ENCODE measurements at regions not wholly inside any gene's neighbourhood (a gene's known extent, or its start where the extent isn't known, plus 50 kb on each side); places are given as distances from the start of the nearest gene placed in this dataset.

DNA sequence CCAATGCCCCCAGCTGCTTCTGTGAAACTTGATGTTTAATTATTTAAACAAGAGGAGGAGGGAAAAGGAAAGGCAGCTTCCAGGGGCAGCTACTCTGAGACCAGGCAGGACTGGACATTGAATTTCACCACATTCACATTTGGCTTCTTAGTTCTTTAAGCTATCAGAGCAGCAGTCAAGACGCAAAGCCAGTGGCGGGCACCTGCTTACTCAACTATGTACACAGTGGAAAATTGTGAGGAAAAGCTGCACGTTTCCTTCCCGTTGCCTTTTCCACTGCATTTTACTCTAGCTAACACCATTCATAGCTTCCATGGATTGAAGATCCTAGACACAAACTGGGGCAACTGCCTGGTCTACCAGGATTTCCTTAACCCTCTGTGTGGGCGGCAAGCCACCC, 200.3 kb downstream of the ERCC6L2 start:
- Histone ChIP-seq H3K36me3 (ENCODE audit: control insufficient read depth, insufficient read depth, low read length) (no peaks in the 10 kb centered on the region), H3K4me3 (ENCODE audit: low read length) (no peak overlapping the region), H3K4me1 (ENCODE audit: control insufficient read depth, insufficient read depth, low read length) (peaks cover 29% of the 10 kb centered on the region), H3K9ac (ENCODE audit: low read length) (no peak overlapping the region), H3K9me3 (ENCODE audit: control insufficient read depth, low read length) (no peaks in the 10 kb centered on the region), H3K27me3 (ENCODE audit: control insufficient read depth, insufficient read depth, low read length) (no peaks in the 10 kb centered on the region)

DNA sequence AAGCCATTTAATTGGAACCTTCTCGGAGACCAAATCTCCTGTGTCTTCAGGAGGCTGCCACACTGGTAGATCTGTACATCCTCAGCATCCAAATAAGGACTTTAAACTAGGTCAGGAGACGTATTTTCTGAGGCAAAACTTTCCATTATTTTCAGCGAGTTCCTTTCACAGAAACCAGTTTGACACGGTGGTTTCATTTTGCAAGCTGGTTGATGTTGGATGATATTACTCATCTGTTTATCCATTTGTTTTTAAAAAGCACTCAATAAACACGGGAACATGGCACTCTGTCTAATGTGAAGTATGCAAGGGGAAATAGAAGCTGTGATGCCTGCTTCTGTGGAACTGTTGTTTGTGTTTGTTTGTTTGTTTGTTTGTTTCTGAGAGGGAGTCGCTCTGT, 199.6 kb downstream of the ERCC6L2 start:
- H3K9me3 ChIP-seq (ENCODE audit: control insufficient read depth, low read length): no peaks in the 10 kb centered on the region
- no peaks in the 10 kb centered on the region for H3K27me3 ChIP-seq (ENCODE audit: control insufficient read depth, insufficient read depth, low read length)
- no peak overlapping the region for H3K9ac ChIP-seq (ENCODE audit: low read length)
- no peaks in the 10 kb centered on the region for H3K36me3 ChIP-seq (ENCODE audit: control insufficient read depth, insufficient read depth, low read length)
- H3K4me1 ChIP-seq (ENCODE audit: control insufficient read depth, insufficient read depth, low read length): peaks cover 29% of the 10 kb centered on the region
- H3K4me3 ChIP-seq (ENCODE audit: low read length): no peak overlapping the region

DNA sequence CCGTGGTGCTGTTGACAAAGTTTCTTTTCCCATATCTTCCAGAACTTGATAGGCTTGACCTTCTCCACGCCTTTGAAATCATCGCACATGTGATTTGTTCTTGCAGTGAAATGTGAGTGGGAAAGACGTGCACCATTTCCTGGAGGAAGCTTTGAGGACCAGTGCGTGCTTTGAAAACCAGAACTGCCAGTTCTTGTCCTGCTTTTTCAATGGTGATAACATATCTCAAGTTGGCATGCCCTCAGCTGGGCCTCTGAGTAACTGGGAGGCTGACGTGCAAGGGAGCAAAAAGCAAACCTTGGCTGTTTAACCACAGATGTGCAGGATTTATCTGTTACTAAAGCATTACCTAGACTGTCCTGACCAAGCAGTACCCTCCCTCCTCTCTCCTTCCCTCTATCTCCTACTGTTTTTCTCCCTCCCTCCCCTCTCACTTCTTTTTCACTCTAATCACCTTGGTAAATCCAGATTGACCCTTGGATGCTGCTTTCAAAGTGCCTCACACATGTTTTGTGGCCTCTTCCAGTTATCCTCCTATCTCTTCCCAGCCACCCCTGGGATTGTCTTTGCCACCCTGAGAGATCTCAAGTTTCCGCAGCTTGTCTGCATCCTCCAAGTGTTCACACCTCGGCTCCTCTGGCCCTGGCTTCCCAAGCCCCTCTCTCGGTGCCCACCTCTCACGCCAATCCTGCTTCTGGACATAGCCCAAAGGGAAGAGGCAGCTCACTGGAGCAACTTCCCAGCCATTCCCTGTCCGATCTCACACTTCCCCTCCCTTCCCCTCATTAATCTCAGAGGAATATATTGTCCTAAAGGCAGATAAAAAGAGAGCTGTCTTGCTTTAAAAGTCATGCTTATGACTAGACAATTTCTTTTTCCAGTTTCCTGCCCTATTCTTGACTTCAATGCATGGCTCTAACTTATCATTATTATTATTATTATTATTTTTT, 198.3 kb downstream of the ERCC6L2 start:
- H3K36me3 ChIP-seq (ENCODE audit: control insufficient read depth, insufficient read depth, low read length): no peaks in the 10 kb centered on the region
- peaks cover 29% of the 10 kb centered on the region for H3K4me1 ChIP-seq (ENCODE audit: control insufficient read depth, insufficient read depth, low read length)
- peak overlapping the region; percentile 13 for H3K9ac ChIP-seq (ENCODE audit: low read length)
- H3K9me3 ChIP-seq (ENCODE audit: control insufficient read depth, low read length): no peaks in the 10 kb centered on the region
- H3K4me3 ChIP-seq (ENCODE audit: low read length): no peak overlapping the region
- no peaks in the 10 kb centered on the region for H3K27me3 ChIP-seq (ENCODE audit: control insufficient read depth, insufficient read depth, low read length)

DNA sequence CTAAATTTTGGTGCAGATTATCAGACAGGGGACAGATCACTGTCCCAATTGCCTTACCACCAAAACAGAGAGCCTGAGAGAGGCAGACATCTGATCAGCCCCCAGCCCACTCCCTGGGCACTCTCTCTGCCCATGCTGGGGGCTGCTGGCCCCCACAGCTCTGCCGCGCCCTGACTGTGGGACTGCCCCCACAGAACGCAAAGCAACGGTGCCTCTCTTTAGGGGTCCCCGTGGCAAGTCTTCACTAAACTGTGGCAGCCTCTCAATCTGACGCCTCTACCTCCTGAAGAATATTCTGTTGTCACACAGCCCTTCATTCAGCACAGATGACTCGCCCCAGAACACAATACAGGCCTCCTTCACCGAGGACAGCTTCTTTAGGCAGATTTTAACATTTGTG, 197.4 kb downstream of the ERCC6L2 start:
- H3K9me3 ChIP-seq (ENCODE audit: control insufficient read depth, low read length): no peaks in the 10 kb centered on the region
- no peaks in the 10 kb centered on the region for H3K27me3 ChIP-seq (ENCODE audit: control insufficient read depth, insufficient read depth, low read length)
- H3K36me3 ChIP-seq (ENCODE audit: control insufficient read depth, insufficient read depth, low read length): no peaks in the 10 kb centered on the region
- H3K4me1 ChIP-seq (ENCODE audit: control insufficient read depth, insufficient read depth, low read length): peaks cover 29% of the 10 kb centered on the region
- no peak overlapping the region for H3K9ac ChIP-seq (ENCODE audit: low read length)
- H3K4me3 ChIP-seq (ENCODE audit: low read length): no peak overlapping the region

DNA sequence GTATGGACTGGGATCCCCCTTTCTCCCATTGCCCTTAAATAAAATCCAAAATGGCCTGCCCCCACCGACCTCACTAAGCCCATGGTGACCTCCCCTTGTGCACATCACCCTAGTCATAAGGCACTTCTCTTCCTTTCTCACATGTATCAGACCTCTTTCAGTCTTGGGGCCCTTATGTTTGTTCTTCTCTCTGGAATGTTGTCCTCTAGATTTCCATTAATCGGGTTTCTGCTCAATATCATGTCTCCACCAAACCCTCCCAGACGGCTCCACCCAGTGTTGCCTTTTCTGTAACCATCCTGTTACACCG, 196.3 kb downstream of the ERCC6L2 start:
- peaks cover 29% of the 10 kb centered on the region for H3K4me1 ChIP-seq (ENCODE audit: control insufficient read depth, insufficient read depth, low read length)
- no peaks in the 10 kb centered on the region for H3K9me3 ChIP-seq (ENCODE audit: control insufficient read depth, low read length)
- no peaks in the 10 kb centered on the region for H3K36me3 ChIP-seq (ENCODE audit: control insufficient read depth, insufficient read depth, low read length)
- H3K9ac ChIP-seq (ENCODE audit: low read length): no peak overlapping the region
- no peaks in the 10 kb centered on the region for H3K27me3 ChIP-seq (ENCODE audit: control insufficient read depth, insufficient read depth, low read length)
- H3K4me3 ChIP-seq (ENCODE audit: low read length): no peak overlapping the region

DNA sequence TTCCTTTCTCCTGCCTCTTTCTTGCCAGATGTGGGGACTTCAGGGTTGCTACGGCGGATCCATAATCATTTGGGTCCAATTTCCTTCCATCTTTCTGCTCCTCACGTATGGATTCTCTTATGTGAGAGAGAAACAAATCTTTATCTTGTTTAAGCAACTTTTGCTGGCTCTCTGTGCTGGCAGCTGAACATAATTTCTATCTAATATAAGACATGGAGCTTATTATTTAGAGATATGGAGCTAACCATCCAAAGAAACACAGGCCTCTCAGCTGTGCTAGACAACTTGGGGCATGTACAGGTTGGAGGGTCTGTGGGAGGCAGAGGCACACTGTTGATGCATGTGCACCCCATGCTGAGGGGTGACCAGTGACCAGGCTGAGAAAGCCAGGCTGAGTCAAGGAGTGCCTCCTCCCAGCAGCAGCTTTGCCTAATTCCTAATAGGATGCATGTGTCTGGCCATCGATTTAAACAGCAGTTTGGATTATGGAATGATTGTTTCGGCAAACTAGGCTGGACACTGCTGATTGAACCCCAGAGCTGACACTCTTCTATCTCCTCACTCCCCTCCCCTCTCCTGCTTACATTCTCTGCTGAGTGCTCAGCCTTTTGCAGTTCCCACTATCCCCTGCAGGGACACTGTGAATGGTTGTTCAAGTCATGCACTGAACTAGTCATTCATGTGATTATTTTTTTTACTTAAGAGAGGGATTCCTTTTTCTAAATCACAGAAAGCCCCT, 195.8 kb downstream of the ERCC6L2 start:
- H3K36me3 ChIP-seq (ENCODE audit: control insufficient read depth, insufficient read depth, low read length): no peaks in the 10 kb centered on the region
- peaks cover 29% of the 10 kb centered on the region for H3K4me1 ChIP-seq (ENCODE audit: control insufficient read depth, insufficient read depth, low read length)
- no peak overlapping the region for H3K4me3 ChIP-seq (ENCODE audit: low read length)
- H3K27me3 ChIP-seq (ENCODE audit: control insufficient read depth, insufficient read depth, low read length): no peaks in the 10 kb centered on the region
- H3K9ac ChIP-seq (ENCODE audit: low read length): no peak overlapping the region
- H3K9me3 ChIP-seq (ENCODE audit: control insufficient read depth, low read length): no peaks in the 10 kb centered on the region

DNA sequence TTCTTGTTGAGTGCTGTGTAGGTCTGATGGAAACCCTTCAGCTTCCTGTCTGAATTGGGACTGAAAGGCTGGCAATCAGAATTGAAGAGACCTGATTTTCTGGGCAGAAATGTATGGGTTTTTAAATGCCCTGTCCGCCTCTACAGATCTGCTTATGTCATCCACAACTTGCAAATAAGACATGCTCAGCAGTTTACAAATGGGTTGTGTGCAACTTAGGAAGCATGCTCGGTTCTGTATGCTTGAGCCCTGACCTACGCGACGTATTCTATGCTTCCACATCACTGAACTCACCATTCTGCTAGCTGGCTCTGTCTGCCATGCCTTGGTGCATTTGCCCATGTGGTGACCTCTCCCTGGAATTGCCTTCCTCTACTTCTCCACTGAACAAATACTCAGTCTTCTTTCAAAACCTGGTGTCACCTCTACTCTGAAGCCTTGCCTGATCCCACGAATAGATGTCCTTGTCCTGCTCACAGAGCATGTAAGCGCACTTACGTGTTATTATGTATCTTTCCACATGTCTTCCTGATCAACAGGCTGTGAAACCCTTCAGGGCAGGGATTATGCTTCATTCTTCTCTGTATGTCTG, 194.2 kb downstream of the ERCC6L2 start:
- Histone ChIP-seq H3K36me3 (ENCODE audit: control insufficient read depth, insufficient read depth, low read length) (no peaks in the 10 kb centered on the region), H3K9ac (ENCODE audit: low read length) (no peak overlapping the region), H3K27me3 (ENCODE audit: control insufficient read depth, insufficient read depth, low read length) (no peaks in the 10 kb centered on the region), H3K4me1 (ENCODE audit: control insufficient read depth, insufficient read depth, low read length) (peaks cover 20% of the 10 kb centered on the region), H3K4me3 (ENCODE audit: low read length) (no peak overlapping the region), H3K9me3 (ENCODE audit: control insufficient read depth, low read length) (no peaks in the 10 kb centered on the region)

DNA sequence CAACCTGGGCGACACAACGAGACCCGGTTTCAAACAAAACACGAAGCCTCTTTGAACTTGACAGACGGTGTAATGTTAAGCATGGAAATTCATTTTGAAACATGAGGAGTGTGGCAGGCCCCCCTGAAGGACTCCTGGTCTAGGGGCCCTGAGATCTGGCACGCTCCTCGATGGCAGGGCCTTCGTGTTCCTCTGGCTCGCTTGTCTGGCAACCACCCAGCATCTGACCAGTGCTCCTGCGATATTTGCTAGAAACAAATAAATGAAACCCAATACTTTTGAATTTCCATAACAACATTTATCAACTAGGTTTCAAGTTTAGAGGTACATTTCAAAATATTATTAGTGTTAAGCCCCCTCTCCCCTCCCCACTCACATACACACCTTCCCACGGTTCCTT, 193.0 kb downstream of the ERCC6L2 start:
- no peaks in the 10 kb centered on the region for H3K27me3 ChIP-seq (ENCODE audit: control insufficient read depth, insufficient read depth, low read length)
- peaks cover 11% of the 10 kb centered on the region for H3K4me1 ChIP-seq (ENCODE audit: control insufficient read depth, insufficient read depth, low read length)
- H3K9ac ChIP-seq (ENCODE audit: low read length): no peak overlapping the region
- no peaks in the 10 kb centered on the region for H3K36me3 ChIP-seq (ENCODE audit: control insufficient read depth, insufficient read depth, low read length)
- H3K9me3 ChIP-seq (ENCODE audit: control insufficient read depth, low read length): no peaks in the 10 kb centered on the region
- H3K4me3 ChIP-seq (ENCODE audit: low read length): no peak overlapping the region

DNA sequence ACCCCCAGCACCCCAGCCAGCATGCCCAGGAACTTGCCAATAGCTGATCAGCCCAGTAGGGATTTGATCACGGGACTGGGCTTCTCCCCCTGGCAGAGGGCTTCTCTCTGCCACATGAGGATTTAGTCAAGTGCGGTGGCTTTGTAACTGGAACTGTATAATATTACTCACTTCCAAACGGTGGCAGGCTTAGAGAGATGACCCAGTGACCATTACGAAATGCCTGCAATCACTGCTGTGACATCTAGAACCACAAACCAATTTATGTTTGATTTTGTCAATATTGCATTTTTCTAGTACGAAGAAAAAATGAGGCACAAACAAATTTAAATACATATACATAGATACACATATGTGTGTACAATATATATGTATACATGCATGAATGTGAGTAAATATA, 192.1 kb downstream of the ERCC6L2 start:
- Histone ChIP-seq H3K27me3 (ENCODE audit: control insufficient read depth, insufficient read depth, low read length) (no peaks in the 10 kb centered on the region), H3K9ac (ENCODE audit: low read length) (no peak overlapping the region), H3K9me3 (ENCODE audit: control insufficient read depth, low read length) (no peaks in the 10 kb centered on the region), H3K4me3 (ENCODE audit: low read length) (no peak overlapping the region), H3K4me1 (ENCODE audit: control insufficient read depth, insufficient read depth, low read length) (peaks cover 2% of the 10 kb centered on the region), H3K36me3 (ENCODE audit: control insufficient read depth, insufficient read depth, low read length) (no peaks in the 10 kb centered on the region)

DNA sequence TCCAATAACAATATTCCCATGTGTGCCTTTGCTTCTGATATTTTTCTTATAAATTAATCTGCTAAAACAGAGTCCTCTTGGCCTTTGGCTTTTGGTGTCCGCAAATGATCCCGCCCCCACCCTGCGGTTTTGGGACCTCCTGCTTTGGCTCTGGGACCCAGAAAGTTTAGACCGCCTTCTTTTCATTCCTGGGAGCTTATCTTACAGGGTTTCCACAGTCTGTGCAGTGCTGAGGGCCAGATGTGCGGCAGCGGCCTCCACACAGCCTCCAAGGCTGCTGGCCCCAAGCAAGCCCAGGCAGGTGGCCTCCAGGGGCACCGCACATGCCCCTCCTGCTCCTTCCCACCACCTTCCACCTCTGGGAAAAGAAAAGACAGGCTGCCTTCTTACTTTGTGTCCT, 191.5 kb downstream of the ERCC6L2 start:
- Histone ChIP-seq H3K9me3 (ENCODE audit: control insufficient read depth, low read length) (no peaks in the 10 kb centered on the region), H3K4me3 (ENCODE audit: low read length) (no peak overlapping the region), H3K27me3 (ENCODE audit: control insufficient read depth, insufficient read depth, low read length) (no peaks in the 10 kb centered on the region), H3K9ac (ENCODE audit: low read length) (no peak overlapping the region), H3K4me1 (ENCODE audit: control insufficient read depth, insufficient read depth, low read length) (no peaks in the 10 kb centered on the region), H3K36me3 (ENCODE audit: control insufficient read depth, insufficient read depth, low read length) (no peaks in the 10 kb centered on the region)

DNA sequence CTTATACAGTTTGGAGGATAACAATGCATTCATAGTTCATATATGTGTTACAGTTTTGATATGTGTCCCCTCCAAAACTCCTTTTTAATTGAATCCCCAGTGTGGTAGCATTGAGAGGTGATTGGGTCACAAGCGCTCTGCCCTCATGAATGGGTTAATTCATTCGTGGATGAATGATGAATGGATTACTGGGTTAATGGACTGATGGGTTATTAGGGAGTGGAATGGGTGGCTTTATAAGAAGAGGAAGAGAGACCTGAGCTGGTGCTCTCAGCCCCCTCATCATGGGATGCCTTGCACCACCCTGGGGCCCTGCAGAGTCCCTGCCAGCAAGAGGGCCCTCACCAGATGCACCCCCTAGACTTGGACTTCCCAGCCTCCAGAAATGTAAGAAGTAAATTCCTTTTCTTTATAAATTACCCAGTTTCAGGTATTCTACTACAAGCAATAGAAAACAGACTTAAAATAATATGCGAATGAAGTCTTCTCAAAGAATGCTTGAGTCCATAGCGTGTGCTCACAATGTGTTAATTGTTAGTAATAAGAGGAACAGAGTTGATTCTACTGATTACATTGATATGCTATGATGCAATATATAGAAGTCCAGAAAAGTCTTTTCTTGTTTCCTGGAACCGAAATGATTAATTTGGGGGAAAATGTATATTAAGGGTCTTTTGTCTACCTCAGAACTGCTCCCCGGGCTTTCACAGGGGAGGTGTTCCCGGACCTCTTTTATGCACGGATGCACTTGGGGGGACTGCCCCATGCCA, 190.2 kb downstream of the ERCC6L2 start:
- Histone ChIP-seq H3K9ac (ENCODE audit: low read length) (no peak overlapping the region), H3K9me3 (ENCODE audit: control insufficient read depth, low read length) (no peaks in the 10 kb centered on the region), H3K4me1 (ENCODE audit: control insufficient read depth, insufficient read depth, low read length) (peaks cover 4% of the 10 kb centered on the region), H3K27me3 (ENCODE audit: control insufficient read depth, insufficient read depth, low read length) (no peaks in the 10 kb centered on the region), H3K36me3 (ENCODE audit: control insufficient read depth, insufficient read depth, low read length) (no peaks in the 10 kb centered on the region), H3K4me3 (ENCODE audit: low read length) (no peak overlapping the region)

All from mucosa of stomach (tissue), 1 donor.